SKM-1 treated with dmso at 0.1 percent for 144 hours (cell line): ENCODE measurements at regions not wholly inside any gene's neighbourhood (a gene's known extent, or its start where the extent isn't known, plus 50 kb on each side); places are given as distances from the start of the nearest gene placed in this dataset.
"Not testable (repeated sequence)": the region's sequence is repeated elsewhere in the genome, so short reads cannot be mapped to it uniquely, and the experiment has no call there.

ENCODE experiments used
- DNase-seq: peaks from one replicate; lab custom pipeline; 2025; ENCODE audit not compliant: unreplicated experiment; lab: John Stamatoyannopoulos, UW

- DNase-seq, result no peak
Observed at GRCh38 chr4:117014236-117014635, 71.1 kb downstream of the TRAM1L1 start.

- DNase-seq, result no peak
Observed at GRCh38 chr4:117010671-117011070, 74.7 kb downstream of the TRAM1L1 start.

- DNase-seq, result no peak
Observed at GRCh38 chr4:117001077-117001476, 84.3 kb downstream of the TRAM1L1 start.

- no peak for DNase-seq
Observed at GRCh38 chr4:116982656-116983055, 102.7 kb downstream of the TRAM1L1 start.

- not testable (repeated sequence) for DNase-seq
Observed at GRCh38 chr4:116980436-116980835, 104.9 kb downstream of the TRAM1L1 start.

GRCh38 chr4:116959045-116959444 lies 126.3 kb downstream of the TRAM1L1 start:
- no peak for DNase-seq

- DNase-seq, result no peak
Observed at GRCh38 chr4:116953947-116954346, 131.4 kb downstream of the TRAM1L1 start.

- no peak for DNase-seq
Observed at GRCh38 chr4:116952530-116953136, 132.7 kb downstream of the TRAM1L1 start.

- DNase-seq, result no peak
Observed at GRCh38 chr4:116949856-116950255, 135.5 kb downstream of the TRAM1L1 start.

GRCh38 chr4:116942315-116942714 lies 143.1 kb downstream of the TRAM1L1 start:
- no peak for DNase-seq

GRCh38 chr4:116930329-116930728 lies 155.0 kb downstream of the TRAM1L1 start:
- DNase-seq, result no peak

- DNase-seq, result no peak
Observed at GRCh38 chr4:116926631-116927295, 158.6 kb downstream of the TRAM1L1 start.

- no peak for DNase-seq
Observed at GRCh38 chr4:116925900-116926457, 159.4 kb downstream of the TRAM1L1 start.

- DNase-seq, result no peak
Observed at GRCh38 chr4:116923389-116923788, 162.0 kb downstream of the TRAM1L1 start.

GRCh38 chr4:116913451-116913850 lies 171.9 kb downstream of the TRAM1L1 start:
- DNase-seq, result no peak

- no peak for DNase-seq
Observed at GRCh38 chr4:116906758-116907157, 178.6 kb downstream of the TRAM1L1 start.

GRCh38 chr4:116899561-116899960 lies 185.8 kb downstream of the TRAM1L1 start:
- DNase-seq, result no peak

- no peak for DNase-seq
Observed at GRCh38 chr4:116885579-116885978, 199.8 kb downstream of the TRAM1L1 start.

GRCh38 chr4:116882503-116882902 lies 202.9 kb downstream of the TRAM1L1 start:
- DNase-seq, result no peak

- DNase-seq, result no peak
Observed at GRCh38 chr4:116881077-116881476, 204.3 kb downstream of the TRAM1L1 start.

GRCh38 chr4:116880625-116881024 lies 204.8 kb downstream of the TRAM1L1 start:
- DNase-seq, result no peak

- DNase-seq, result no peak
Observed at GRCh38 chr4:116878280-116878679, 207.1 kb downstream of the TRAM1L1 start.

- DNase-seq, result no peak
Observed at GRCh38 chr4:116877069-116877468, 208.3 kb downstream of the TRAM1L1 start.
